GM18502 (cell line): ENCODE measurements at regions not wholly inside any gene's neighbourhood (a gene's known extent, or its start where the extent isn't known, plus 50 kb on each side); places are given as distances from the start of the nearest gene placed in this dataset.
A peak's percentile ranks its signal among the peaks of the same experiment; 100 is the strongest.
"Not testable (repeated sequence)": the region's sequence is repeated elsewhere in the genome, so short reads cannot be mapped to it uniquely, and the experiment has no call there.

Experiments used
- ATAC-seq: cut with Tn5 transposase; IDR thresholded peaks from one replicate; pipeline ENCODE4 v1.9.1; 2021; ENCODE audit warnings: mild to moderate bottlenecking; ENCODE audit not compliant: unreplicated experiment, poor library complexity

DNA sequence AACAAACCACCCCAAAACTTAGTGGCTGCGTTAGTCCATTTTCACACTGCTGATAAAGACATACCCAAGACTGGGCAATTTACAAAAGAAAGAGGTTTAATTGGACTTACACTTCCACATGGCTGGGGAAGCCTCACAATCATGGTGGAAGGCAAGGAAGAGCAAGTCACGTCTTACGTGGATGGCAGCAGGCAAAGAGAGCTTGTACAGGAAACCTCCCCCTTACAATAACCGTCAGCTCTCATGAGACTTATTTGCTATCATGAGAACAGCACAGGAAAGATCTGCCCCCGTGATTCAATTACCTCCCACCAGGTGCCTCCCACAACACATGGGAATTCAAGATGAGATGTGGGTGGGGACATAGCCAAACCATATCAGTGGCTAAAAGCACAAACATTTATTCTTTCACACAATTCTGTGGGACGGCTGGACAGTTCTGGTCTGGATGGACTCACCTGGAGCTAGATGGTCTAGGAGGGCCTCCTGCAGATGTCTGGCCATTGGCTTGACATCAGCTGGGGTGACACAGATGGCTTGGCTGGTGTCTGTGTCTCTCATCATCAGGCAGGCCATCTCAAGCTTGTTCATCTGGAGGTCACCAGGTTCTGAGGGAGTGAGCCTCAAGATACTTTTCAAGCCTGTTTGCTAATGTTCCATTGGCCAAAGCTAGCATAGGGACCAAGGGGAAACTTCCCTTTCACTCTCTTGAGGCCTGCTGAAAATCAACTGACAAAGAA is 104.1 kb downstream of the SMIM20 start:
- not testable (repeated sequence) for ATAC-seq

DNA sequence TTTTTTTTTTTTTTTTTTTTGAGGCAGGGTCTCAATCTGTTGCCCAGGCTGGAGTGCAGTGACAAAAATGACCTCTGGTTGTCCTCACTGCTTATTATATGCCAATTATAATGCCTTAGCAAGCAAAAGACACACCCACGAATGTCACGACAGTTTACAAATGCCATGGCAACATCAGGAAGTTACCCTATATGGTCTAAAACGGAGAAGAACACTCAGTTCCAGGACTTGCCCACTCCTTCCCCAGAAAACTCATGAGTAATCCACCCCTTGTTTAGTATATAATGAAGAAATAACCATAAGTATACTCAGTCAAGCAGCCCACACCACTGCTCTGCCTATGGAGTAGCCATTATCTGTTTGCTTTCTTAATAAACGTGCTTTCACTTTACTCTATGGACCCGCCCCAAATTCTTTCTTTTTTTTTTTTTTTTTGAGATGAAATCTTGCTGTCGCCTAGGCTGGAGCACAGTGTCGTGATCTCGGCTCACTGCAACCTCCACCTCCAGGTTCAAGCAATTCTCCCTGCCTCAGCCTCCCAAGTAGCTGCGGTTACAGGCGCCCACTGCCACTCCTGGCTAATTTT is 106.2 kb downstream of the SMIM20 start:
- ATAC-seq: no peak

DNA sequence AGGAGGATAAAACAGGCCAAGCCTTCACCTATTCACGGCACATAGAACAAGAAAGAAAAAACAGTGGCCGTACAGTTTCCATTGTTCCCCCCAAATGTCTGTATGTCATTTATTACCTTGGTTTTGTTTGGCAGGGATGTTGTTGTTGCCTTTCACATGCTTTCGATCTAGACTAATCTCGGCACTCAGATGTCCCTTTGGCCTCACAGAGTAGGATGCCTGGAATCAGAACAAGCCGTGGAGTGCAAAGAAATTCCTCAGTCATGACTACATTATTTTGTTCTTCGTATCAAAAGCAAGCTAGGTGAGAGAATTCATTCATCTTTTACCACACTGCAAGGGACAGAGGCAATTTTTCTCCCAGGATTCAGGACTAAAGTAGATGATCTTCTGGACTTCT is 106.9 kb downstream of the SMIM20 start:
- ATAC-seq: no peak

DNA sequence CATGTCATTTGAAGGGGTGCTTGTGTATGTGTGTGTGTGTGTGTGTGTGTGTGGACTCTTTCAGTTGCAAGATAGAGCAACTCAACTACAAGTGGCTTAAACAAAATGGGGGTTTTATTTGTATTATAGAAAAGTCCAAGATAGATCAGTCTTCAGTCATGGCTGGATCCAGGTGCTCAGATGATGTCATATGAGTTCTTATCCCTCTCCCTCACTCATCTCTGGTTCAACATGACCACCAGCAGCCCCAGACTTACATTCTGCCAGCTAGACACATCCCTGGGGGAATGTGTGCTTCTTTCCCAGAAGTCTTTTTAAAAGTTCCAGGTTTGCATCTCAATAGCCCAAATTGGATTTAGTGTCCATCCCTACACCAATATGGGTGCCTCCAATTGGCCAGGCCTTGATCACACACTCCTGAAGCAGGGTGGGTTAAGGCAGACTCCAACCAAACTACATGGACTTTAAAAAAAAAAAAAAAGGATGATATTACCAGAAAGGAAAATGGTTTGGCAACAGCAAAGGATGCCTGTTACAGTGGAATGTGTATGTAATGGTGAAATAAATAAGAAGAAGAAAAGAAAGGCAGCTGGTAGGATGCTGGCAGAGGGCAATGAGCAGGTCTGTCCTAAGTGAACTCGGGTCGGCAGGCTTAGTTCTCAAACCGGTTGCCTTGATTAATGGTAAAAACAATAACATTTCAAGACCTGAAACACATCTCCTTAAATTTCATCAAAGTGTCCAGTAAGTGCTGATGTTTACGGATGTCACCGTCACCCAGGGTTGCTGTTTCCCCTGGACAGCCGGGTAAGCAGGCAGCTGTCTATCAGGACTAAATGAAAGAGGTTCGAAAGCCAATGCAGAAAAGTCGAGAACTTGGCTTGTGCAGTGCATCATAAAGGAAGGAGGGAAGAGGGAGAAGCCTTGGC is 107.7 kb downstream of the SMIM20 start:
- no peak for ATAC-seq

DNA sequence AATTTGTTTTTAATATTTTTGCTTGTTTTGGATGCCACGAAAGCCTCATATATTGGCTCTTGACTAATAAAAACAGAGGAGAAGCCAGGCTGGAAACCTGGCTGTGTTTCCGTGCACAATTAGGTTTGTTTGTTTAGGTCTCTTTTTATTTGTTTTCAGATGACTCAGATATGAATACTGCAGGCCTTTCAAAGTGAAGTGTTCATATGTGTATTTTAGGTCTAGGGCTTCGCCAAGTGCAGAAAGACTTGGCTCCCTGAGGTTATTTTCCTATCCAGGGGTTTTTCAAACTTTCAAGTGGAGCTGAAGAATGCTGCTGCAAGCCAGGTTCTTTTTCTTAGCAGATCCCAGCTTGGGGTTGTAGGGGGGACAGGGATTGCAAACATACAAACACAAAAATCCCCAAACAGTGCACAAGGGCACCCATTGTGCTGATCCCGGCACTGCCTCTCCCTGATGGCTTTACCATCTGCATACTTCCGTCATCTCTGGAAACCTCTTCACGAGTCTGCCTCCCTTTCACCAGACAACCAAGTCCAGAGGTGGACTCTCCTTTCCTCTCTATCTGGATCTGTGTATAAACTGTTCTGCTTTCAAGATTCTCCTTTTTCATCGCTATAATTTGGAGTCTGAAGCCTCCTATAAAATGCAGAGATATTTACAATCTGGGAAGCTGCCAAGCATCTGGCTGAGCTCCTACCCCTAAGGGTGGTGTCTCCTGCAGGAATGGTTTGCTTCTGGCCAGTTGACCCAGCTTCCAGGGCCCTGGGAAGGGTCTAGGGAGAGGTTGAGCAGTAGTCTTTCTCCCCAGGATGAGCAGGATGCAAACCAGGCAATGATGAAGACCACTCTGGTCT is 108.6 kb downstream of the SMIM20 start:
- no peak for ATAC-seq

- no peak for ATAC-seq
Measured at GRCh38 chr4:26023203-26023972, 109.4 kb downstream of the SMIM20 start.

DNA sequence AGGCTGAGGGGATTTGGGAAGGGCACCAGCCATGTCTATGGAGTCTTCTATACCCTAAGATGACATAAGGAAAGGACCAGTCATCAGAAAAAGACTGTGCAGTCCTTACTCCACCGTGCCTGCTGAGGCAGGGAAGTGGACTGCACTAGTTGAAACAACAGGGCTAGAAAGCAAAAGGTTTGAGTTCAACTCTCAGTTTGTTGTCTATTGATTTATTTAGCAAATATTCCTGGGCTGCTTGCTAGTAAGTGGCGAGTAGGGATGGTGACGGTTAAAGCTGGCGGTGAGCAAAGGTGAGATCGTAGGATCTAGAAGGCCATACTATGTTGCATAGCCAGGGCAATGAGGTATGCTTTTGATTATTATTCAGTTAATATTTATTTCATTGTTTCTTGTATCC is 110.1 kb downstream of the SMIM20 start:
- no peak for ATAC-seq

GRCh38 chr4:26028133-26028792 is 114.2 kb downstream of the SMIM20 start:
- ATAC-seq: no peak

DNA sequence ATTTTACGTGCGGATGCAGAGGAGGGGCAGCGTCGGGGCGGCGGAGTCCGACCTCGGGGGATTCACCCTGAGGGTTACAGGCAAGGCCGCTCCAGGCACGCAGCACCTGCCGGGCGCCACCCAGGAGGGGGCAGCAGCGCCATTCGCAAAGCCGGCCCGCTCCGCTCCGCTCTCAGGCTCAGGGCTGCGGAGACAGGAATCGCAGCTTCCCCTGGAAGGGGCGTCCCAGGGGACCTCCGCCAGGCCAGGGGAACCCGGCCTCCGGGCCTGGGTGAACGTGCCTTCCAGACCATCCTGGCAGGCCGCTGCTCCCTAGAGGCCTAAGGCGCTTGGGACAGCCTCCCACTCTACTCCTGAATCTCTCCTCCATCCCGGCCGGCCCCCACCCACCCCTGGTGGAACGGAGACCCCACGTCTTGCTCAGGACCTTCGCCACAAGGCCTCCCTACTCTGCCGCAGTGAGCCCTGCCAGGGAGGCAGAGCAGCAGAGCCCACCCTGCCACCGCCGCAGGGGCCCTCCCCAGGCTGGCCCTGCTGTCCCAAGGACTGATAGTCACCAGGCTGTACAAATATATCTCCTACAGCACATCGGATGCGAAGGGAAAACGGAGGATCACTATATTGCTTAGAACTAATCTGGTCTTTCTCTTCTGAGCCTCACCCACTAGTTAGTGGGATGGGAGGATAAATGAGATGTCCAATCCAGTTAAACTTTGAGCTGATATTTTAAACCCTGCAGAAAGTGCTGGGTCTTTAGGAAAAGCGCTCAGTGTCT is 115.0 kb downstream of the SMIM20 start:
- ATAC-seq: peak; percentile 92

GRCh38 chr4:26029568-26030131 is 115.6 kb downstream of the SMIM20 start:
- ATAC-seq: no peak

DNA sequence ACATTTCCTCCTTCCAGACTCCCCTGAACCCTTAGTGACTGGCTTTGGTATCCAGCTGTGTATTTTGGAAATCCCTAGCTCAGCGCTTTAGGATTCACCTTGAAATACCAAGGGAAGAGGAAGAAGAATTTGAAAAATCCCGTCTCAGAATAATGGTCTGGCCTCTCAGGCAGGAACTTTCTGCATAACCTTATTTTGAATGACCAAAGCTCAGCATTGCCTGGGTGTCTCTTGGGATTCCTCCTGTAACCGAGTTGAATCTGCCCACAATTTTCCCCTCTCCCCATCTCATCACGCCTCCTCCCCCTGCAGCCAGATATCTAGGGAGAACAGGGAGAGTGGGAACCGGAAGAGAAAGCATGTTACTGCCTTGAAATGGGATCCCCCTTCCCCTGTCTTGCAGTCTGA is 116.2 kb downstream of the SMIM20 start:
- ATAC-seq: no peak

- no peak for ATAC-seq
Measured at GRCh38 chr4:26030780-26031179, 116.8 kb downstream of the SMIM20 start.

DNA sequence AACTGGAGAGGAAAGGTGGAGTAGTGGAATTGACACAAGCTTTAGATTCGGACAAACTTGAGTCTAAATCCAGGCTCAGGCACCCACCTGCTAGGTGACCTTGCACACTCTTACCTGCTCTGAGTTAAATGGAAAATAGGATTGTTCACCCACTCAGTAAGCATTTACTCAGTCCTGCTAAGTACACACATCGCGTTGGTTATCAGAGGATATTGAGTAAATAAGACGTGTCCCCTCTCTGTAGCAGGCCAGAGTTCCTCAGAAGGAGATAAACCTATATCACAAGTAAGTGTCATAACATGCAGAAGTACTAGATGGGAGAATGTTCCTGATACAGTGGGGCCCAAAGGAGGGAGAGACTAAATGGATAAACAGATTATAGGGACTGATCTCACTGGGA is 117.7 kb downstream of the SMIM20 start:
- no peak for ATAC-seq

GRCh38 chr4:26032142-26032541 is 118.1 kb downstream of the SMIM20 start:
- ATAC-seq: no peak

GRCh38 chr4:26032630-26033317 is 118.8 kb downstream of the SMIM20 start:
- no peak for ATAC-seq

- no peak for ATAC-seq
Measured at GRCh38 chr4:26033389-26033788, 119.4 kb downstream of the SMIM20 start.

DNA sequence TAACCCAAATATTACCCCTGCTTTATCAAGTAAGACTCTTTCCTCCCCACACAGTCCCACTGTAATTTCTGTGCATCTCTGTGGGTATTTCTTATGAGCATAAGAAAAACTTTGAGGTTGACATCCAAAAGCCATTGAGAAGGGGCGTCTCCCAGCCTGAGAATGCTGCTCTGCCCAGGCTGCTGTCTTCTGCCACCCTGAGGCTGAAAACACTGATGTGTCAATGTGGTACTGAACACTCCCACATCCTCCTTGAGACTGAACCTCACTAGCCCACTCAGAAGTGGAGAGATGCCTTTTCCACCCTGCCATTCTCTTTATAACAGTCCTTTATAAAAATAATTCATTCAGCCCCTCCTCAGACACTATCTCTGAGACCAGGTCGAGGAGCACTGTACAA is 120.8 kb downstream of the SMIM20 start:
- ATAC-seq: no peak
